AG10803 (cell line): ENCODE measurements at regions not wholly inside any gene's neighbourhood (a gene's known extent, or its start where the extent isn't known, plus 50 kb on each side); places are given as distances from the start of the nearest gene placed in this dataset.
A peak's percentile ranks its signal among the peaks of the same experiment; 100 is the strongest.

ENCODE experiments used
- DNase-seq: peaks from one replicate; pipeline ENCODE4 v3.0.0; 2010; ENCODE audit warnings: low read depth
- H3K4me3 ChIP-seq: 2 replicates; pipeline ENCODE4 v1.5.1; 2011; ENCODE audit warnings: mild to moderate bottlenecking, low read length, control low read depth
- TF ChIP-seq, protein P1 (sequence below): conservative IDR thresholded peaks from 2 replicates; pipeline ENCODE4 v1.5.1; 2011; ENCODE audit warnings: mild to moderate bottlenecking, low read length, control low read depth, inconsistent platforms

- no peak overlapping the region for H3K4me3 ChIP-seq
- no peak for DNase-seq
- TF ChIP-seq, protein P1, sequence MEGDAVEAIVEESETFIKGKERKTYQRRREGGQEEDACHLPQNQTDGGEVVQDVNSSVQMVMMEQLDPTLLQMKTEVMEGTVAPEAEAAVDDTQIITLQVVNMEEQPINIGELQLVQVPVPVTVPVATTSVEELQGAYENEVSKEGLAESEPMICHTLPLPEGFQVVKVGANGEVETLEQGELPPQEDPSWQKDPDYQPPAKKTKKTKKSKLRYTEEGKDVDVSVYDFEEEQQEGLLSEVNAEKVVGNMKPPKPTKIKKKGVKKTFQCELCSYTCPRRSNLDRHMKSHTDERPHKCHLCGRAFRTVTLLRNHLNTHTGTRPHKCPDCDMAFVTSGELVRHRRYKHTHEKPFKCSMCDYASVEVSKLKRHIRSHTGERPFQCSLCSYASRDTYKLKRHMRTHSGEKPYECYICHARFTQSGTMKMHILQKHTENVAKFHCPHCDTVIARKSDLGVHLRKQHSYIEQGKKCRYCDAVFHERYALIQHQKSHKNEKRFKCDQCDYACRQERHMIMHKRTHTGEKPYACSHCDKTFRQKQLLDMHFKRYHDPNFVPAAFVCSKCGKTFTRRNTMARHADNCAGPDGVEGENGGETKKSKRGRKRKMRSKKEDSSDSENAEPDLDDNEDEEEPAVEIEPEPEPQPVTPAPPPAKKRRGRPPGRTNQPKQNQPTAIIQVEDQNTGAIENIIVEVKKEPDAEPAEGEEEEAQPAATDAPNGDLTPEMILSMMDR = no peak
Measured at GRCh38 chr16:9360075-9360474, 268.6 kb downstream of the HAPSTR1 start.

DNA sequence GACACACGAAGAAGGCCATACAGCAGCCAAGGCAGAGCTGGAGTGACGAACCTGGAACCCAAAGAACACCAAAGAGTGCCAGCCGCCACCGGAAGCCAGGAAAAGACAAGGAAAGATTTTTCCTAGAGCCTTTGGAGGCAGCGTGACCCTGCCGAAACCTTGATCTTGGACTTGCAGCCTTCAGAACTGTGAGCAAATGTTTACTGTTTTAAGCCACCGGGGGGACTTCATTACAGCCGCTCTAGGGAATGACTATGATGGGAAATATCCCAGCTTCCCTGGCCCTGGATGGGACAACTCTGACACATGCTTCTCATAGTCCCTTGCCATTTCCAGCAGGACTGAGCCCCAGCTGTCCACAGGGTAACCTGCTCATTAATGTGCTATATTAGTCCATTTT, 270.6 kb downstream of the HAPSTR1 start:
- DNase-seq = no peak
- H3K4me3 ChIP-seq = no peak overlapping the region
- TF ChIP-seq, protein P1 = no peak

GRCh38 chr16:9362604-9363003, 271.2 kb downstream of the HAPSTR1 start:
- DNase-seq = no peak
- no peak overlapping the region for H3K4me3 ChIP-seq
- TF ChIP-seq, protein P1 = no peak

GRCh38 chr16:9363520-9363919, 272.1 kb downstream of the HAPSTR1 start:
- H3K4me3 ChIP-seq = no peak overlapping the region
- TF ChIP-seq, protein P1 = no peak
- DNase-seq = no peak

DNA sequence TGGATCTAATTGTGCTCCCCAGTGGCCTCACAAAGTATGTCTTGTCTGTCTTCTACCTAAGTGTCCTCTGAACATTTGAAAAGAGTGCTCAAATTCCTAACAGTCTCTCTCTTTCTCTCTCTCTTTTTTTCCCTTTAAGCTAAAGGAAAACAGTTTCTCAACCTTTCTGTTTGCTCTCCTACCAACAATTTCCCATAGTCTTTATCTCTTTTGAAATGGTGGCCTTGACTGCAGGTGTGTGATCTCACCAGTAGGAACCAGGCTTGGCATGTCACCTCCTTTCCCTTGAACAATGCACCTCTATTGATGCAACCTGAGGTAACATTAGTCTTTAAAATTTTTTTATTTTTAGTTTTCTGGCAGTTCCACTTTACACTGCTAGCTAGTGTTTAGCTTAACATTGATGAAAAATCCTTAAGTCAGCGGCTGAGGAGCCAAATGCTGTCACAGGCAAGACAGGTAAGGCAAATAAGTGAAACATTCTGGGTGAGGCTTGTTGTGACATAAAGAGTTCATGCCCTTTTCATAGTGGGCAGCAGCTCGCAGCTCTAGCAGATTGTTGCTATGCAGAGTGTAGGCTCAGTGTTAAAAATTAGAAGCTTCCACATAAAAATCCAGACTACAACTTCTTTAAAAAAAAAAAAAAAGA, 273.4 kb downstream of the HAPSTR1 start:
- TF ChIP-seq, protein P1 = no peak
- no peak for DNase-seq
- H3K4me3 ChIP-seq = no peak overlapping the region

DNA sequence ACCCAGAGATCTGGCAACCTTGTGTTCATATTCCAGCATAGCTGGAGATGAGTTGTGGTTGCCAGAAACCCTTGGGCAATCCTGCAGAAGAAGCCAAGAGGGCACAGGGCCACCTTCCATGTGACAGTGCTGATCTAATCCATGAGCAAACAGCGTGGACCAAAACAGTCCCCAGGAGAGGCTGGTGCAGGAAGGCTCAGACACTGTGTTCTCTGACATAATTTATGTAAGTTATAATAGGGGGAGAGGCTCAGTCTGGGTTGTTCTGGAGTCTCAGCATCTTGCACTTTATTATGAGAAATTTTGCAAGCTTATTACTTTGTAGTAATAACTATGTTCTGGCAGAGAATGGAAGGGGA, 273.9 kb downstream of the HAPSTR1 start:
- no peak overlapping the region for H3K4me3 ChIP-seq
- DNase-seq = peak; percentile 12
- TF ChIP-seq, protein P1 = no peak

- no peak overlapping the region for H3K4me3 ChIP-seq
- TF ChIP-seq, protein P1 = no peak
- no peak for DNase-seq
Measured at GRCh38 chr16:9366048-9366969, 274.9 kb downstream of the HAPSTR1 start.
